OCI-LY3 (cell line): ENCODE measurements at regions not wholly inside any gene's neighbourhood (a gene's known extent, or its start where the extent isn't known, plus 50 kb on each side); places are given as distances from the start of the nearest gene placed in this dataset.

ENCODE experiments used
- H2AFZ ChIP-seq: fragments of 200-600, 300-600 bp; shearing (Covaris generic); 2 replicates; pipeline ENCODE4 v1.6.0; 2014; ENCODE audit warnings: antibody characterized with exemption, low read depth, low read length
- H3K27ac ChIP-seq: fragments of 200-600, 300-600 bp; sonication (generic); 2 replicates; pipeline ENCODE4 v1.5.1; 2014; ENCODE audit warnings: mild to moderate bottlenecking, low read length, moderate library complexity, mixed read lengths
- H3K27me3 ChIP-seq: fragments of 200-600, 300-600 bp; sonication (generic); 2 replicates; pipeline ENCODE4 v1.6.1; 2014; ENCODE audit warnings: low read depth, low read length, mixed read lengths
- H3K36me3 ChIP-seq: fragments of 200-600, 300-600 bp; sonication (generic); replicated peaks from 2 replicates; pipeline ENCODE3; 2014; ENCODE audit warnings: low read depth, low read length, mixed read lengths
- H3K4me1 ChIP-seq: fragments of 300-600, 200-600 bp; sonication (generic); 2 replicates; pipeline ENCODE4 v1.6.1; 2014; ENCODE audit warnings: low read length, mixed read lengths
- H3K4me2 ChIP-seq: fragments of 200-600, 300-600 bp; sonication (generic); 2 replicates; pipeline ENCODE4 v1.6.1; 2014; ENCODE audit warnings: low read length, mixed read lengths
- H3K4me3 ChIP-seq: fragments of 300-600, 200-600 bp; sonication (generic); 2 replicates; pipeline ENCODE4 v1.5.1; 2014; ENCODE audit warnings: antibody characterized with exemption, mild to moderate bottlenecking, low read length, moderate library complexity
- H3K79me2 ChIP-seq: fragments of 300-600, 200-600 bp; shearing (Covaris generic); 2 replicates; pipeline ENCODE4 v1.6.1; 2014; ENCODE audit warnings: mild to moderate bottlenecking, low read length, mixed read lengths
- H3K9ac ChIP-seq: fragments of 300-600, 200-600 bp; shearing (Covaris generic); 2 replicates; pipeline ENCODE4 v1.6.0; 2014; ENCODE audit warnings: mild to moderate bottlenecking, low read length, moderate library complexity
- H3K9me3 ChIP-seq: fragments of 200-600, 300-600 bp; shearing (Covaris generic); 2 replicates; pipeline ENCODE4 v1.6.1; 2014; ENCODE audit warnings: low read length, mixed read lengths; ENCODE audit not compliant: insufficient read depth
- H4K20me1 ChIP-seq: fragments of 200-600, 300-600 bp; sonication (generic); 2 replicates; pipeline ENCODE4 v1.6.1; 2016; ENCODE audit warnings: low read length, mixed read lengths; ENCODE audit not compliant: insufficient read depth
- CTCF ChIP-seq: fragments of 200-600, 300-600 bp; sonication (generic); IDR thresholded peaks from 2 replicates; pipeline ENCODE4 v1.5.1; 2014; ENCODE audit warnings: antibody characterized with exemption, low read length, low read depth
- EZH2phosphoT487 ChIP-seq: fragments of 200-600 bp; shearing (Covaris generic); IDR thresholded peaks from 2 replicates; pipeline ENCODE4 v1.6.1; 2018; ENCODE audit warnings: antibody characterized with exemption, mixed run types, low read depth

DNA sequence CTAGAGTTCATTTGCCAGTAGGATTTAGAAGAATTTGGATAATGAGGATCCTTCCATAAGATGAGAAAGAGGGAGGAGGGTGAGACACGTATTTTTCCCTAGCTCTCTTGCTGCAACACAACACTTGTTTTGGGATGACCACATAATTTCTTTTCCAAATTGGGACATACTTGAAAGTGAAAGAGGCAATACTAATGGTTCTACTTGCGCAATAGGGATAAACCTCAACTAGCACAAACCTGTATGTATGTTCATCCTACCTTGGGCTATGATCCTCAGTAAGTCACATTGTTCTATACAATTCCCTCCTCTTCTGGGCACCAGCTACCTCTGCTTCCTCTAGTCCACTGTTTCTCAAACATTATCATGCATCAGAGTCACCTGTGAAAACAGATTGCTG lies 1208.8 kb upstream of the LRRTM1 start:
- H3K4me1 ChIP-seq, result no peaks in the 10 kb centered on the region
- H3K4me3 ChIP-seq, result no peak overlapping the region
- no peak overlapping the region for H3K4me2 ChIP-seq
- no peak overlapping the region for H2AFZ ChIP-seq
- TF ChIP-seq CTCF (no peak), EZH2phosphoT487 (no peak)
- H3K9ac ChIP-seq, result no peak overlapping the region
- H3K79me2 ChIP-seq, result no peaks in the 10 kb centered on the region
- no peaks in the 10 kb centered on the region for H3K9me3 ChIP-seq
- H3K27ac ChIP-seq, result no peak overlapping the region
- no peaks in the 10 kb centered on the region for H3K27me3 ChIP-seq
- no peaks in the 10 kb centered on the region for H3K36me3 ChIP-seq
- H4K20me1 ChIP-seq, result no peaks in the 10 kb centered on the region

- no peak overlapping the region for H3K9ac ChIP-seq
- H3K79me2 ChIP-seq, result no peaks in the 10 kb centered on the region
- no peaks in the 10 kb centered on the region for H3K27me3 ChIP-seq
- no peak overlapping the region for H3K4me3 ChIP-seq
- H3K36me3 ChIP-seq, result no peaks in the 10 kb centered on the region
- no peak for TF ChIP-seq EZH2phosphoT487
- TF ChIP-seq CTCF, result no peak
- H3K9me3 ChIP-seq, result peaks cover 2% of the 10 kb centered on the region; the same call in 1 of the 2 replicates
- no peaks in the 10 kb centered on the region for H4K20me1 ChIP-seq
- no peak overlapping the region for H3K27ac ChIP-seq
- no peak overlapping the region for H3K4me2 ChIP-seq
- H3K4me1 ChIP-seq, result no peaks in the 10 kb centered on the region
- no peak overlapping the region for H2AFZ ChIP-seq
Observed at GRCh38 chr2:81505586-81505985, 1201.0 kb upstream of the LRRTM1 start.

DNA sequence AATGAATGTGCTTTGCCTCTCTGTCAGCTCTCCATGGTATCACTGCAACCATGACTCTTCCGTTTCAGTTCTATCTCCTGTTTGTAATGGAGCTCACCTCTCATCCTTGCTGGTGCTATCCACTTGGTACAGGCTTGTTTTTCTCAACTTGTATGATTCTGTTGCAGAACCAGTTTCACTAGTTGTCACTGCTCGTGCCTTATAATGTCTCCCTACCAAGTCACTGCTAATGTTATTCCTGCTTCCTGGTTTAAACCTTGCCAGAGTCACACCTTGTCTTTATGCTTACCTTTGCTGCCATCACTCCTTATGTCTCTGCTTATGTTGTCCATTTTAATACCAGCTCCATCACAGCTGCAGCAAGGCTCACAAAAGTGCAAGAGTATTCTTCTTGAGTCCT lies 1191.0 kb upstream of the LRRTM1 start:
- Histone ChIP-seq H3K36me3 (no peaks in the 10 kb centered on the region), H2AFZ (no peak overlapping the region), H3K9ac (no peak overlapping the region), H3K4me1 (no peaks in the 10 kb centered on the region), H4K20me1 (no peaks in the 10 kb centered on the region), H3K27ac (no peak overlapping the region), H3K79me2 (no peaks in the 10 kb centered on the region), H3K9me3 (no peaks in the 10 kb centered on the region), H3K27me3 (no peaks in the 10 kb centered on the region), H3K4me3 (no peak overlapping the region), H3K4me2 (no peak overlapping the region)
- TF ChIP-seq EZH2phosphoT487, result no peak
- no peak for TF ChIP-seq CTCF

DNA sequence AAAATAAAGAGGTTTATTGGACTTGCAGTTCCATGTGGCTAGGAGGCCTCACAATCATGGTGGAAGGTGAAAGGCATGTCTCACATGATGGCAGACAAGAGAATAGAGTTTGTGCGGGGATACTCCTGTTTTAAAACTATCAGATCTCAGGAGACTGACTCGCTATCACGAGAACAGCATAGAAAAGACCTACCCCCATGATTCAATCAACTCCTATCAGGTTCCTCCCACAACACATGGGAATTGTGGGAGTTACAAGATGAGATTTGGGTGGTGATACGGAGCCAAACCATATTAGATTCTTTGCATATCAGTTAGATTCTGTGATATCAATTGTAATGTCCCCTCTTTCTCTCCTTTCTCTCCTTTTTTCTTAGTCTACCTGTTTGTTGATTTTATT lies 1178.7 kb upstream of the LRRTM1 start:
- Histone ChIP-seq H3K4me1 (no peaks in the 10 kb centered on the region), H2AFZ (peak overlapping the region; percentile 39; the same call in 1 of the 2 replicates), H3K27me3 (no peaks in the 10 kb centered on the region), H4K20me1 (no peaks in the 10 kb centered on the region), H3K9me3 (no peaks in the 10 kb centered on the region), H3K79me2 (no peaks in the 10 kb centered on the region), H3K9ac (no peak overlapping the region), H3K27ac (no peak overlapping the region), H3K4me2 (no peak overlapping the region), H3K36me3 (no peaks in the 10 kb centered on the region), H3K4me3 (no peak overlapping the region)
- TF ChIP-seq EZH2phosphoT487 (no peak), CTCF (no peak)
